HepG2 (cell line): ENCODE measurements at regions not wholly inside any gene's neighbourhood (a gene's known extent, or its start where the extent isn't known, plus 50 kb on each side); places are given as distances from the start of the nearest gene placed in this dataset.

Experiments used
- ATAC-seq: fragments of 200-7000 bp; cut with Tn5 transposase; 3 replicates; pipeline ENCODE4 v1.9.1; 2020; ENCODE audit warnings: mild to moderate bottlenecking, moderate library complexity
- BruUV-seq: library from RNA; stranded (reverse); fragments of 400-500 nt; replicated peaks from 2 replicates; lab custom pipeline; 2021; lab: Mats Ljungman, UMichigan
- CTCF ChIA-PET: fragments of 300-600 bp; formaldehyde crosslinking; extraction: SDS; loops from one replicate; lab custom pipeline; 2021; ENCODE audit warnings: low total read pairs, inconsistent platforms, low intra/inter-chr PET ratio; lab: Yijun Ruan, JAX
- POLR2A ChIA-PET: fragments of 350-600 bp; sonication (Branson Sonifier 250); formaldehyde crosslinking; loops from one replicate; lab custom pipeline; 2020; ENCODE audit warnings: antibody characterized with exemption, inconsistent platforms; lab: Yijun Ruan, JAX
- DNase-seq: peaks from one replicate; pipeline ENCODE4 v3.0.0-alpha.2; 2015; ENCODE audit warnings: low spot score
- FAIRE-seq: peaks from 3 replicates; lab custom pipeline; 2011; peaks lifted over from hg19 to GRCh38; lab: Jason Lieb, UNC
- H2AFZ ChIP-seq: one replicate; pipeline ENCODE4 v1.6.1; 2011; ENCODE audit warnings: low read length, inconsistent platforms
- H3K27ac ChIP-seq: fragments of 300-600 bp; 3 replicates; pipeline ENCODE4 v1.8.0; 2011; ENCODE audit warnings: mixed run types, mild to moderate bottlenecking, mixed read lengths, low read length, inconsistent platforms; ENCODE audit not compliant: insufficient read depth; ENCODE audit errors: extremely low read length
- H3K27me3 ChIP-seq, 2 experiments: fragments of 200-600 bp in 1 of 2; 2 replicates in 1 of 2; 3 replicates in 1 of 2; pipeline versions ENCODE4 v1.6.0 to v1.8.0; 2011; ENCODE audit warnings: low read length in 2 of 2, mild to moderate bottlenecking in 2 of 2, moderate library complexity in 2 of 2, inconsistent platforms in 1 of 2; ENCODE audit not compliant: insufficient read depth in 2 of 2, control insufficient read depth in 1 of 2
- H3K36me3 ChIP-seq, 2 experiments: fragments of 200-600 bp in 1 of 2; replicated peaks in 1 of 2; 2 replicates in 1 of 2; 3 replicates in 1 of 2; pipeline versions ENCODE4 v1.5.1 to v1.8.0; 2011; ENCODE audit warnings: low read length in 2 of 2, inconsistent platforms in 1 of 2; ENCODE audit not compliant: insufficient read depth in 2 of 2, control insufficient read depth in 1 of 2
- H3K4me1 ChIP-seq: 2 replicates; pipeline ENCODE4 v1.5.1; 2012; ENCODE audit warnings: low read length, inconsistent platforms; ENCODE audit not compliant: insufficient read depth
- H3K4me2 ChIP-seq: 2 replicates; pipeline ENCODE4 v1.6.0; 2011; ENCODE audit warnings: low read depth, low read length, inconsistent platforms
- H3K4me3 ChIP-seq, 3 experiments: fragments of 200-600 bp in 1 of 3; sonication (generic), shearing (Covaris generic) in 1 of 3; replicated peaks in 1 of 3; 2 replicates each; pipeline ENCODE4 v1.5.1; 2011 to 2016; ENCODE audit warnings: low read length in 3 of 3, inconsistent platforms in 2 of 3, low read depth in 2 of 3, mild to moderate bottlenecking in 2 of 3, control low read depth in 1 of 3, mixed read lengths in 1 of 3; ENCODE audit not compliant: insufficient read depth in 1 of 3
- H3K79me2 ChIP-seq: one replicate; pipeline ENCODE4 v1.6.1; 2011; ENCODE audit warnings: low read length, inconsistent platforms; ENCODE audit not compliant: insufficient read depth
- H3K9ac ChIP-seq: 2 replicates; pipeline ENCODE4 v1.6.0; 2011; ENCODE audit warnings: mild to moderate bottlenecking, low read depth, low read length, inconsistent platforms; ENCODE audit not compliant: insufficient read depth
- H3K9me3 ChIP-seq: 2 replicates; pipeline ENCODE4 v1.5.1; 2012; ENCODE audit warnings: mild to moderate bottlenecking, low read length
- H4K20me1 ChIP-seq: 2 replicates; pipeline ENCODE4 v1.6.0; 2011; ENCODE audit warnings: inconsistent platforms, mild to moderate bottlenecking, low read length, moderate library complexity; ENCODE audit not compliant: insufficient read depth
- FOSL1 ChIP-seq: sonication (generic); formaldehyde crosslinking; IDR thresholded peaks from 2 replicates; pipeline ENCODE4 v1.9.0; 2021; ENCODE audit warnings: missing genetic modification reagents, borderline replicate concordance
- FOXC1 ChIP-seq: sonication (generic); formaldehyde crosslinking; IDR thresholded peaks from 2 replicates; pipeline ENCODE4 v1.8.0; 2022; ENCODE audit warnings: mild to moderate bottlenecking, missing genetic modification reagents, borderline replicate concordance
- IRF9 ChIP-seq: sonication (generic); formaldehyde crosslinking; IDR thresholded peaks from 2 replicates; pipeline ENCODE4 v1.8.0; 2022; ENCODE audit warnings: missing genetic modification reagents, mild to moderate bottlenecking, borderline replicate concordance
- MXD3 ChIP-seq: IDR thresholded peaks from 2 replicates; pipeline ENCODE4 v1.6.1; 2016; ENCODE audit warnings: mild to moderate bottlenecking, missing biosample characterization, missing genetic modification reagents
- RARA ChIP-seq: IDR thresholded peaks from 2 replicates; pipeline ENCODE4 v1.6.1; 2016; ENCODE audit warnings: missing genetic modification reagents, missing compliant biosample characterization
- SAP130 ChIP-seq: IDR thresholded peaks from 2 replicates; pipeline ENCODE4 v1.6.1; 2016; ENCODE audit warnings: low read depth
- ZFP36 ChIP-seq: fragments of 150-350 bp; IDR thresholded peaks from 2 replicates; pipeline ENCODE4 v1.6.1; 2018; ENCODE audit warnings: borderline replicate concordance, low read length, low read depth; ENCODE audit not compliant: partially characterized antibody
- ZNF552 ChIP-seq: sonication (generic); formaldehyde crosslinking; IDR thresholded peaks from 2 replicates; pipeline ENCODE4 v1.9.0; 2022; ENCODE audit warnings: missing genetic modification reagents, mild to moderate bottlenecking, borderline replicate concordance
- ZNF589 ChIP-seq: sonication (generic); formaldehyde crosslinking; conservative IDR thresholded peaks from 2 replicates; pipeline ENCODE4 v1.8.0; 2022; ENCODE audit warnings: mild to moderate bottlenecking, moderate library complexity, missing genetic modification reagents
- WGBS: methylation state at CpG from one replicate; pipeline ENCODE4 v1.1.6; 2017; ENCODE audit warnings: low lambda C conversion rate; 5-methylcytosine and 5-hydroxymethylcytosine counted together
- in situ Hi-C: cut with HindIII; loops from 2 replicates; pipeline ENCODE4 v1.10.0; 2017; ENCODE audit warnings: low pct_unique_long_range_greater_than_20kb; ENCODE audit not compliant: extremely low pct_ligation_motif_present
- intact Hi-C: fragments of 100-400 bp; cut with micrococcal nuclease; formaldehyde crosslinking; loops from one replicate; pipeline ENCODE4 v1.10.0; 2022; ENCODE audit not compliant: unreplicated experiment

- TF ChIP-seq FOSL1 (no peak), IRF9 (no peak), ZNF552 (CRISPR knock-in tag) (no peak), MXD3 (CRISPR knock-in tag) (no peak)
- TF ChIP-seq, all 625 proteins: peak for 0
Measured at GRCh38 chr12:73629171-73629570, 908.5 kb upstream of the ATXN7L3B start (continued).

GRCh38 chr12:73629893-73630831 is 907.5 kb upstream of the ATXN7L3B start:
- TF ChIP-seq ZFP36 (no peak), SAP130 (CRISPR knock-in tag) (no peak), ZNF589 (CRISPR knock-in tag) (no peak), FOXC1 (CRISPR knock-in tag) (no peak), RARA (CRISPR knock-in tag) (no peak)
- H3K9ac ChIP-seq: no peak overlapping the region
- no TSS peak for BruUV-seq
- DNase-seq: no peak
- H3K4me3 ChIP-seq: no peak overlapping the region
- H3K27me3 ChIP-seq: no peaks in the 10 kb centered on the region; a peak in 1 of 5 replicates
- in situ Hi-C loops: no loop called here
- H4K20me1 ChIP-seq: no peaks in the 10 kb centered on the region
- no peak overlapping the region for H3K4me2 ChIP-seq
- FAIRE-seq: no peak
- 3% methylated on average over 4 of the region's 4 CpGs for WGBS
- CTCF ChIA-PET: no interaction called here
- H3K36me3 ChIP-seq: no peaks in the 10 kb centered on the region
- peaks cover 54% of the 10 kb centered on the region for H3K9me3 ChIP-seq
- H3K79me2 ChIP-seq: no peaks in the 10 kb centered on the region
- H3K27ac ChIP-seq: no peak overlapping the region
- intact Hi-C loops: no loop called here
- POLR2A ChIA-PET: no interaction called here
- ATAC-seq: no peak
- H2AFZ ChIP-seq: no peak overlapping the region
- H3K4me1 ChIP-seq: no peaks in the 10 kb centered on the region
